Endothelial cell of umbilical vein (primary cell): ENCODE measurements at regions not wholly inside any gene's neighbourhood (a gene's known extent, or its start where the extent isn't known, plus 50 kb on each side); places are given as distances from the start of the nearest gene placed in this dataset.

Experiments
- BruUV-seq: library from RNA; stranded (reverse); fragments of 400-500 nt; replicated peaks from 2 replicates; lab custom pipeline; 2021; lab: Mats Ljungman, UMichigan
- CTCF ChIA-PET: fragments of 300-600, 350-600 bp; sonication (Branson Sonifier 250); formaldehyde crosslinking; loops from one replicate; lab custom pipeline; 2021; ENCODE audit warnings: antibody characterized with exemption, inconsistent platforms; lab: Charles Lee
- POLR2A ChIA-PET: fragments of 300-600, 350-600 bp; sonication (Branson Sonifier 250); formaldehyde crosslinking; loops from one replicate; lab custom pipeline; 2021; ENCODE audit warnings: antibody characterized with exemption, inconsistent platforms; lab: Charles Lee
- DNase-seq: peaks from one replicate; pipeline ENCODE4 v3.0.0-alpha.2; 2011; ENCODE audit warnings: low read depth, low spot score
- FAIRE-seq: peaks from 2 replicates; lab custom pipeline; 2011; peaks lifted over from hg19 to GRCh38; lab: Jason Lieb, UNC
- H2AFZ ChIP-seq: 2 replicates; pipeline ENCODE4 v1.6.0; 2012; ENCODE audit warnings: low read depth, low read length, control low read depth, inconsistent platforms
- H3K27ac ChIP-seq: 2 replicates; pipeline ENCODE4 v1.5.1; 2011; ENCODE audit warnings: low read depth, mild to moderate bottlenecking, control low read depth, low read length, moderate library complexity; ENCODE audit not compliant: insufficient read depth
- H3K27me3 ChIP-seq, 2 experiments: 2 replicates each; pipeline versions ENCODE4 v1.6.0 to v1.6.1; 2011; ENCODE audit warnings: low read length in 2 of 2, mixed read lengths in 1 of 2; ENCODE audit not compliant: control insufficient read depth in 2 of 2, insufficient read depth in 2 of 2
- H3K36me3 ChIP-seq, 2 experiments: 2 replicates in 1 of 2; 3 replicates in 1 of 2; pipeline ENCODE4 v1.5.1; 2011; ENCODE audit warnings: low read length in 2 of 2, mild to moderate bottlenecking in 1 of 2, moderate library complexity in 1 of 2; ENCODE audit not compliant: control insufficient read depth in 2 of 2, insufficient read depth in 2 of 2; ENCODE audit errors: extremely low read depth in 1 of 2
- H3K4me1 ChIP-seq: 3 replicates; pipeline ENCODE4 v1.5.1; 2011; ENCODE audit warnings: mild to moderate bottlenecking, low read length; ENCODE audit not compliant: control insufficient read depth, insufficient read depth; ENCODE audit errors: extremely low read depth
- H3K4me2 ChIP-seq: 2 replicates; pipeline ENCODE4 v1.6.1; 2011; ENCODE audit warnings: low read length, control low read depth, mixed read lengths; ENCODE audit not compliant: insufficient read depth
- H3K4me3 ChIP-seq, 3 experiments: fragments of 200-600 bp in 1 of 3; sonication (generic), shearing (Covaris generic) in 1 of 3; replicated peaks in 1 of 3; 2 replicates each; pipeline ENCODE4 v1.5.1; 2011 to 2016; ENCODE audit warnings: control low read depth in 3 of 3, low read length in 3 of 3, mild to moderate bottlenecking in 2 of 3, inconsistent platforms in 1 of 3, low read depth in 1 of 3, moderate library complexity in 1 of 3; ENCODE audit not compliant: insufficient read depth in 1 of 3
- H3K79me2 ChIP-seq: 2 replicates; pipeline ENCODE4 v1.6.0; 2012; ENCODE audit warnings: low read length, inconsistent platforms; ENCODE audit not compliant: control insufficient read depth, insufficient read depth
- H3K9ac ChIP-seq: replicated peaks from 2 replicates; pipeline ENCODE3; 2011; ENCODE audit warnings: low read length, control low read depth; ENCODE audit not compliant: insufficient read depth; ENCODE audit errors: extremely low read depth
- H3K9me1 ChIP-seq: replicated peaks from 3 replicates; pipeline ENCODE4 v1.6.0; 2011; ENCODE audit warnings: mild to moderate bottlenecking, low read length; ENCODE audit not compliant: control insufficient read depth, insufficient read depth; ENCODE audit errors: extremely low read depth
- H3K9me3 ChIP-seq: replicated peaks from 2 replicates; pipeline ENCODE4 v1.5.1; 2012; ENCODE audit warnings: low read length, inconsistent platforms; ENCODE audit not compliant: control insufficient read depth, insufficient read depth
- H4K20me1 ChIP-seq: replicated peaks from 2 replicates; pipeline ENCODE3; 2011; ENCODE audit warnings: mild to moderate bottlenecking, low read length; ENCODE audit not compliant: control insufficient read depth, insufficient read depth; ENCODE audit errors: extremely low read depth
- CTCF ChIP-seq, 2 donors: IDR thresholded peaks; 1 replicate in 1 of 2; 2 replicates in 1 of 2; pipeline ENCODE4 v1.5.1; 2011; ENCODE audit warnings: low read length in 2 of 2, mild to moderate bottlenecking in 2 of 2, moderate library complexity in 2 of 2, control low read depth in 1 of 2, inconsistent platforms in 1 of 2, low read depth in 1 of 2; ENCODE audit not compliant: insufficient read depth in 1 of 2; ENCODE audit errors: extremely low read depth in 1 of 2
- FOS ChIP-seq: IDR thresholded peaks from 2 replicates; pipeline ENCODE4 v1.6.1; 2011; ENCODE audit warnings: mild to moderate bottlenecking, low read length, moderate library complexity, borderline replicate concordance; ENCODE audit not compliant: insufficient read depth
- GATA2 ChIP-seq: IDR thresholded peaks from 2 replicates; pipeline ENCODE4 v1.7.0; 2011; ENCODE audit warnings: low read depth, mild to moderate bottlenecking, moderate library complexity, mixed read lengths, low read length; ENCODE audit not compliant: insufficient read length, insufficient read depth
- JUN ChIP-seq: IDR thresholded peaks from 2 replicates; pipeline ENCODE4 v1.6.1; 2011; ENCODE audit warnings: borderline replicate concordance, low read depth; ENCODE audit not compliant: insufficient read length, insufficient read depth
- MYC ChIP-seq: IDR thresholded peaks from one replicate; pipeline ENCODE4 v1.6.1; 2011; ENCODE audit warnings: mild to moderate bottlenecking, low read depth, low read length
- POLR2A ChIP-seq: IDR thresholded peaks from 2 replicates; pipeline ENCODE4 v1.6.1; 2012; ENCODE audit warnings: low read depth, mild to moderate bottlenecking, control low read depth, low read length
- POLR2AphosphoS5 ChIP-seq: IDR thresholded peaks from 2 replicates; pipeline ENCODE4 v1.6.1; 2012; ENCODE audit warnings: low read depth, mild to moderate bottlenecking, control low read depth, low read length, moderate library complexity; ENCODE audit not compliant: insufficient read depth
- dilution Hi-C: fragments of 300-500 bp; cut with MboI; formaldehyde crosslinking; loops from one replicate; pipeline ENCODE4 v1.15.0; 2019; ENCODE audit warnings: low sequenced_read_pairs; ENCODE audit not compliant: extremely low pct_ligation_motif_present
- intact Hi-C: fragments of 100-400 bp; cut with micrococcal nuclease; formaldehyde crosslinking; loops from one replicate; pipeline ENCODE4 v1.10.0; 2022

GRCh38 chr13:104691767-104692467 is 1625.7 kb upstream of the SLC10A2 start:
- Histone ChIP-seq H3K9ac (no peak overlapping the region), H3K27me3 (no peaks in the 10 kb centered on the region), H3K9me1 (no peaks in the 10 kb centered on the region), H3K4me3 (no peak overlapping the region), H3K9me3 (no peaks in the 10 kb centered on the region), H3K4me1 (no peaks in the 10 kb centered on the region), H3K36me3 (no peaks in the 10 kb centered on the region), H3K27ac (no peak overlapping the region), H3K4me2 (no peak overlapping the region), H2AFZ (no peak overlapping the region), H3K79me2 (no peaks in the 10 kb centered on the region), H4K20me1 (no peaks in the 10 kb centered on the region)
- DNase-seq = no peak
- BruUV-seq = no TSS peak
- ChIA-PET CTCF (no interaction called here), POLR2A (no interaction called here)
- intact Hi-C loops = no loop called here
- dilution Hi-C loops = no loop called here
- TF ChIP-seq GATA2 (no peak), FOS (no peak), MYC (no peak), POLR2AphosphoS5 (no peak), POLR2A (no peak), JUN (no peak), CTCF (IDR thresholded peaks at IDR 0.05; ENCODE audit: extremely low read depth in 1 of 2, insufficient read depth in 1 of 2, low read depth in 1 of 2, low read length in 2 of 2) (no peak)
- FAIRE-seq = no peak
